T-cell (primary cell): ENCODE measurements at regions not wholly inside any gene's neighbourhood (a gene's known extent, or its start where the extent isn't known, plus 50 kb on each side); places are given as distances from the start of the nearest gene placed in this dataset.

Experiments
- ATAC-seq, 4 experiments: fragments of 200-7000 bp in 3 of 4; fragments of 150-1000 bp in 1 of 4; cut with Tn5 transposase; replicated peaks in 1 of 4; 1 replicate in 3 of 4; 2 replicates in 1 of 4; pipeline ENCODE4 v1.10.0; 2021; ENCODE audit warnings: moderate library complexity in 3 of 4, mild to moderate bottlenecking in 2 of 4, moderate number of reproducible peaks in 1 of 4
- CTCF ChIA-PET, 2 donors: fragments of 300-600 bp; sonication (Branson Sonifier 250); formaldehyde crosslinking; loops; one replicate each; lab custom pipeline; 2022; ENCODE audit warnings: antibody characterized with exemption in 2 of 2; lab: Charles Lee
- POLR2A ChIA-PET, 2 donors: fragments of 300-600 bp; sonication (Branson Sonifier 250); formaldehyde crosslinking; loops; one replicate each; lab custom pipeline; 2022; ENCODE audit warnings: antibody characterized with exemption in 2 of 2; lab: Charles Lee
- DNase-seq, 35 experiments: peaks; one replicate each; pipeline versions ENCODE4 v3.0.0 to v3.0.0-alpha.2; 2013 to 2023
- H3K27ac ChIP-seq: one replicate; pipeline ENCODE4 v1.5.1; 2013; ENCODE audit warnings: low read length
- H3K27me3 ChIP-seq, 2 experiments: replicated peaks in 1 of 2; 1 replicate in 1 of 2; 2 replicates in 1 of 2; pipeline versions ENCODE4 v1.6.1 to v1.7.0; 2013; ENCODE audit warnings: low read length in 1 of 2, mixed read lengths in 1 of 2; ENCODE audit not compliant: control insufficient read depth in 2 of 2, insufficient read depth in 2 of 2; ENCODE audit errors: extremely low read depth in 1 of 2
- H3K36me3 ChIP-seq, 2 donors: 1 replicate in 1 of 2; 2 replicates in 1 of 2; pipeline versions ENCODE4 v1.6.1 to v1.7.0; 2013; ENCODE audit warnings: low read length in 1 of 2; ENCODE audit not compliant: control insufficient read depth in 2 of 2, insufficient read depth in 1 of 2; ENCODE audit errors: extremely low read depth in 1 of 2
- H3K4me1 ChIP-seq, 2 experiments: 1 replicate in 1 of 2; 2 replicates in 1 of 2; pipeline versions ENCODE4 v1.6.1 to v1.7.0; 2013; ENCODE audit warnings: low read length in 2 of 2, mixed read lengths in 1 of 2; ENCODE audit not compliant: insufficient read depth in 2 of 2, control insufficient read depth in 1 of 2; ENCODE audit errors: extremely low read depth in 1 of 2
- H3K4me3 ChIP-seq, 2 donors: 1 replicate in 1 of 2; 2 replicates in 1 of 2; pipeline versions ENCODE4 v1.5.1 to v1.7.0; 2013; ENCODE audit warnings: mild to moderate bottlenecking in 2 of 2, low read length in 1 of 2, moderate library complexity in 1 of 2; ENCODE audit not compliant: control insufficient read depth in 1 of 2; ENCODE audit errors: extremely low read depth in 1 of 2
- H3K9me3 ChIP-seq: 2 replicates; pipeline ENCODE4 v1.7.0; 2013
- H3K27ac Mint-ChIP-seq, 2 donors: one replicate each; pipeline ENCODE4 v1.8.0; 2020 to 2021; ENCODE audit warnings: mild to moderate bottlenecking in 2 of 2, mixed read lengths in 2 of 2
- H3K27me3 Mint-ChIP-seq, 2 donors: one replicate each; pipeline ENCODE4 v1.8.0; 2021 to 2022; ENCODE audit warnings: mixed read lengths in 2 of 2
- H3K36me3 Mint-ChIP-seq: one replicate; pipeline ENCODE4 v1.8.0; 2021; ENCODE audit warnings: mixed read lengths
- H3K4me1 Mint-ChIP-seq, 3 donors: one replicate each; pipeline ENCODE4 v1.8.0; 2020 to 2022; ENCODE audit warnings: mixed read lengths in 3 of 3, mild to moderate bottlenecking in 1 of 3
- H3K4me3 Mint-ChIP-seq, 3 donors: one replicate each; pipeline ENCODE4 v1.8.0; 2020 to 2022; ENCODE audit warnings: mild to moderate bottlenecking in 3 of 3, mixed read lengths in 3 of 3, moderate library complexity in 3 of 3
- H3K9me3 Mint-ChIP-seq, 3 donors: one replicate each; pipeline ENCODE4 v1.8.0; 2020 to 2022; ENCODE audit warnings: mixed read lengths in 3 of 3
- WGBS: methylation state at CpG from one replicate; pipeline ENCODE4 v1.1.5; 2013; ENCODE audit warnings: missing lambda C conversion rate; ENCODE audit not compliant: insufficient coverage; 5-methylcytosine and 5-hydroxymethylcytosine counted together

DNA sequence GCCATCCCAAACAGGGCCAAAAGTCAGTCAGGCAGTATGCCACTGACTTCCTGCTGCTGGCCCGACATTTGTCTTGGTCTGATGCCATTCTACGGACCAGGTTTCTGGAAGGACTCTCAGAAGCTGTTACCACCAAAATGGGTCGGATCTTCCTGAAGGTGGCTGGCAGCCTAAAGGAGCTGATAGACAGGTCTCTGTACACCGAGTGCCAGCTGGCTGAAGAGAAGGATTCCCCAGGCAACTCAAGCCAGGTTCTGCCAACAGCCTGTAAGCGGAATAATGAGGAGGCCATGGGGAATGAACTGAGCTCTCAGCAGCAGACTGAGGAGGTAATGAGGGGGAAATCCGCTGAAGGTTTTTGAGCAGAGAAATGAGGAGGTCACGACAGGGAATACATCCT is 95.7 kb downstream of the RTL9 start:
- CTCF ChIA-PET: no interaction called here
- DNase-seq: no peak
- no peaks in the 10 kb centered on the region for H3K9me3 ChIP-seq
- no peaks in the 10 kb centered on the region for H3K9me3 Mint-ChIP-seq
- no peaks in the 10 kb centered on the region for H3K4me1 Mint-ChIP-seq
- POLR2A ChIA-PET: no interaction called here
- H3K36me3 Mint-ChIP-seq: no peaks in the 10 kb centered on the region
- H3K27me3 ChIP-seq: peaks cover 2 to 5% of the 10 kb centered on the region in 2 experiments
- peaks cover 5 to 39% of the 10 kb centered on the region in 2 donors for H3K27me3 Mint-ChIP-seq
- no peak overlapping the region for H3K4me3 Mint-ChIP-seq
- no peaks in the 10 kb centered on the region for H3K4me1 ChIP-seq
- no peak overlapping the region for H3K27ac Mint-ChIP-seq
- 78% methylated on average over 6 of the region's 7 CpGs for WGBS
- ATAC-seq: no peak
- no peak overlapping the region for H3K4me3 ChIP-seq
- H3K36me3 ChIP-seq: no peaks in the 10 kb centered on the region
- no peak overlapping the region for H3K27ac ChIP-seq

DNA sequence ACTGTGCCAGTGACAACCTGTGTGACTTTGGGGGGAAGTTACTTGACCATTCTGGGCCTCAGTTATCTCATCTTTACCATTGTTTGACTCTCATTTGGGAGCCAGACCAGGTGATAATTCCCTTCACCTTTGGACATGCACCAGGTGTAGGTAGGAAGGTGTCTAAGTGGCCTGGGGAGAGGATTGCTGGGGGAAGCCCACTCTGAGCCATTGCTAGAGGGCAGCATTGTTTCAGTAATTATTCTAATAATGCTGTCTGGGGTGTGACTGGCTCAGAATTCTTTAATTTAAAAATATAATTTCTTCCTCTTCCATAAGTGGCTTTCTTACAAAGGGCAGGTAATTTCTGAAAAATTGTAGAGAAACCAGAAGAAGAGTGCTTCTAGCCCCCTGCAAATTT is 104.3 kb downstream of the RTL9 start:
- no peaks in the 10 kb centered on the region for H3K9me3 Mint-ChIP-seq
- H3K36me3 ChIP-seq: no peaks in the 10 kb centered on the region
- H3K36me3 Mint-ChIP-seq: no peaks in the 10 kb centered on the region
- H3K9me3 ChIP-seq: no peaks in the 10 kb centered on the region
- H3K27ac ChIP-seq: no peak overlapping the region
- H3K4me3 Mint-ChIP-seq: no peak overlapping the region
- H3K27me3 ChIP-seq: no peaks in the 10 kb centered on the region
- CTCF ChIA-PET: no interaction called here
- peaks cover 7 to 37% of the 10 kb centered on the region in 2 donors for H3K27me3 Mint-ChIP-seq
- H3K4me3 ChIP-seq: no peak overlapping the region
- DNase-seq (no peak), ATAC-seq (no peak)
- H3K4me1 ChIP-seq: no peaks in the 10 kb centered on the region
- H3K4me1 Mint-ChIP-seq: no peaks in the 10 kb centered on the region
- POLR2A ChIA-PET: no interaction called here
- H3K27ac Mint-ChIP-seq: no peak overlapping the region

DNA sequence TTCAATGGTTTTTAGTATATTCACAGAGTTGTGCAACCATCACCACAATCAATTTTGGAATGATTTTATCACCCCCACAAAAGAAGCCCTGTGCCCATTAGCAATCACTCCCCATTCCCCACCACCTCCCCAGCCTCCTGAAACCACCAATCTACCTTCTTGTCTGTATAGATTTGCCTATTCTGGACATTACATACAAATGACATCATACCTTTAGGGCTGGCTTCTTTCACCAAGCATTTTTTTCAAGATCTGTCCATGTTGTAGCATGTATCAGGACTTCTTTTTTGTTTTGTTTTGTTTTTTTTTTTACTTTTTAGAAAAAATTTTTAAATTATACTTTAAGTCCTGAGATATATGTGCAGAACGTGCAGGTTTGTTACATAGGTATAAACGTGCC is 108.1 kb downstream of the RTL9 start:
- Histone ChIP-seq H3K4me3 (no peak overlapping the region), H3K27me3 (no peaks in the 10 kb centered on the region), H3K27ac (no peak overlapping the region), H3K4me1 (no peaks in the 10 kb centered on the region), H3K9me3 (no peaks in the 10 kb centered on the region), H3K36me3 (no peaks in the 10 kb centered on the region)
- Mint-ChIP-seq H3K4me3 (no peak overlapping the region), H3K9me3 (no peaks in the 10 kb centered on the region), H3K4me1 (no peaks in the 10 kb centered on the region), H3K36me3 (no peaks in the 10 kb centered on the region), H3K27ac (no peak overlapping the region), H3K27me3 (peaks cover 8 to 36% of the 10 kb centered on the region in 2 donors)
- no CpG with 5 or more reads among the region's 2 CpGs for WGBS
- no peak for DNase-seq
- ATAC-seq: no peak
- POLR2A ChIA-PET: no interaction called here
- CTCF ChIA-PET: no interaction called here

DNA sequence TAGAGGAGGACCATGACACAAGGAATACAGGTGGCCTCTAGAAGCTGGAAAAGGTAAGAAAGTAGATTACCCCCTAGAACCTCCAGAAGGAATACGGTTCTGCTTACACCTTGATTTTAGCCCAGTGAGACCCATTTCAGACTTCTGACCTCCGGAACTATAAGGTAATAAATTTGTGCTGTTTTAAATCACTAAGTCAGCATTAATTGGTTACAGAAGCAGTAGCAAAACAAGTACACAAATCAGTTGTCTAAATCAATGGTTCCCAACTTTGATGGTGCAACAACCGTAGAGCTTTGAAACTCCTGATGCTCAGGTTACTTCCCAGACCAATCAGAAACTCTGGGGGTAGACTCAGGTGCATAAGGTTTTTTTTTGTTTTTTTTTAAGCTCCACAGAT is 113.6 kb downstream of the RTL9 start:
- Mint-ChIP-seq H3K27me3 (peaks cover 8 to 35% of the 10 kb centered on the region in 2 donors), H3K4me3 (no peak overlapping the region), H3K9me3 (no peaks in the 10 kb centered on the region), H3K27ac (no peak overlapping the region), H3K36me3 (no peaks in the 10 kb centered on the region), H3K4me1 (no peaks in the 10 kb centered on the region)
- Histone ChIP-seq H3K4me3 (no peak overlapping the region), H3K4me1 (no peaks in the 10 kb centered on the region), H3K27me3 (no peaks in the 10 kb centered on the region), H3K9me3 (no peaks in the 10 kb centered on the region), H3K36me3 (no peaks in the 10 kb centered on the region), H3K27ac (no peak overlapping the region)
- CTCF ChIA-PET: no interaction called here
- POLR2A ChIA-PET: no interaction called here
- WGBS: no CpG with 5 or more reads among the region's 3 CpGs
- ATAC-seq (no peak), DNase-seq (no peak)

DNA sequence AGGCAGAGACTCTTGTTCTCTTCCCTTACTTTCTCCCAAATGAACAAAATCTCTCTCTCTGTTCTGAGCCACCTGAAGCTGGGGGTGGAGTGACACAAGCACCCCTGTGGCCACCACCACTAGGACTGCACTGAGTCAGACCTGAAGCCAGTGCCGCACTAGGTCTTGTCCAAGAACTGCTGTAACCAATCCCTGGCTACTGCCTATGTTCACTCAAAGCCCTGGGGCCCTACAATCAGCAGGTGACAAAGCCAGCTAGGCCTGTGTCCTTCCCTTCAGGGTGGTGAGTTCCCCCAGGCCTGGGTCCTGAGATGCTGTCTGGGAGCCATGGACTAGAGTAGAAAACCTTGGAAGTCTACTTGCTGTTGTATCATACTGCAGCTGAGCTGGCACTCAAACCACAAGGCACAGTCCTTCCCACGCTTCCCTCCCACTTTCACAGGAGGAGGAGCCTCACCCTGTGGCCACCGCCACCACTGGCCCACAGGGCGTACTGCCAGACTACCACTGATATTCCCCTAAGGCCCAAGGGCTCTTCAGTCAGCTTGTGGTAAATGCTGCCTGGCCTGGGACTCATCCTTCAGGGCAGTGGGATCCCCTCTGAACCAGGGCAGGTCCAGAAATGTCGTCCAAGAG is 119.1 kb downstream of the RTL9 start:
- WGBS: 80% methylated on average over 1 of the region's 5 CpGs
- no peak for ATAC-seq
- H3K9me3 Mint-ChIP-seq: no peaks in the 10 kb centered on the region
- ChIA-PET CTCF (no interaction called here), POLR2A (no interaction called here)
- H3K4me3 Mint-ChIP-seq: no peak overlapping the region
- H3K36me3 Mint-ChIP-seq: no peaks in the 10 kb centered on the region
- no peaks in the 10 kb centered on the region for H3K4me1 Mint-ChIP-seq
- H3K27ac Mint-ChIP-seq: no peak overlapping the region
- Histone ChIP-seq H3K4me3 (no peak overlapping the region), H3K9me3 (no peaks in the 10 kb centered on the region), H3K27ac (no peak overlapping the region), H3K4me1 (no peaks in the 10 kb centered on the region), H3K36me3 (no peaks in the 10 kb centered on the region), H3K27me3 (no peaks in the 10 kb centered on the region)
- no peak for DNase-seq
- peaks cover 4 to 40% of the 10 kb centered on the region in 2 donors for H3K27me3 Mint-ChIP-seq

DNA sequence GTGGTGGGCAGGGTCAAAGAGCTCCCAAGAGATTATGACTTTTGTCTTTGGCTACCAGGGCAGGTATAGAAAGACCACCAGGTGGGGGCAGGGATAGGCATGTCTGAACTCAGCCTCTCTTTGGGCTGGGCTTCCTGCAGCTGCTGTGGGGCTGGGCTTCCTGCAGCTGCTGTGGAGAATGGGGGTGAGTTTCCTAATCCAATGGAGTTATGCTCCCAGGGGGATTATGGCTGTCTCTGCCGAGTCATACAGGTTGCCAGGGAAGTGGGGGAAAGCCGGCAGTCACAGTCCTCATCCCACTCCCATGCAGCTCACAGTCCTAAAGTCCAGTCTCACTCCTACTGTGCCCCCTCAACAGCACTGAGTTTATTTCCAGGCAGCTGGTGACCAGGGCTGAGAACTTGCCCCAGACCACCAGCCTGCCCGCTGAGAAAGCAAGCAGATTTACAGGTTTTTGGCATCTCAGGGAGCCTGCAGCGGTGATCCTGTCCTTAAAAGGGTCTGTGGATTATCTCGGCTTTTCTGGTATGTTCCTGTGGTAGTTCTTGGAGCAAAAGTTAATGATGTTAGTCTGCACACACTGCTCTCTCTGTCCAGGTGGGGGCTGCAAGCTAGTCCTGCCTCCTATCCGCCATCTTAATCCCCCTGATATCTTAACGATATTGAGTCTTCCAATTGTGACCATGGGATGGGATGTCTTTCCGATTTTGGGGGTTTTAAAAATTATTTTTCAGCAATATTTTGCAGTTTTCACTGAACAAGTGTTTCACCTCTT is 133.4 kb downstream of the RTL9 start:
- ATAC-seq (no peak), DNase-seq (no peak)
- no peaks in the 10 kb centered on the region for H3K4me1 Mint-ChIP-seq
- no peak overlapping the region for H3K4me3 ChIP-seq
- no peak overlapping the region for H3K27ac ChIP-seq
- no peaks in the 10 kb centered on the region for H3K9me3 Mint-ChIP-seq
- ChIA-PET POLR2A (no interaction called here), CTCF (no interaction called here)
- WGBS: 69% methylated on average over 2 of the region's 8 CpGs
- H3K27me3 ChIP-seq: no peaks in the 10 kb centered on the region
- H3K27ac Mint-ChIP-seq: no peak overlapping the region
- no peaks in the 10 kb centered on the region for H3K36me3 ChIP-seq
- H3K36me3 Mint-ChIP-seq: no peaks in the 10 kb centered on the region
- H3K9me3 ChIP-seq: no peaks in the 10 kb centered on the region
- H3K27me3 Mint-ChIP-seq: peaks cover 12 to 28% of the 10 kb centered on the region in 2 donors
- no peaks in the 10 kb centered on the region for H3K4me1 ChIP-seq
- no peak overlapping the region for H3K4me3 Mint-ChIP-seq
